ENCODE measurements at regions not wholly inside any gene's neighbourhood (a gene's known extent, or its start where the extent isn't known, plus 50 kb on each side); places are given as distances from the start of the nearest gene placed in this dataset.

- DNase-seq (ENCODE audit: low spot score) = no peak
- Histone ChIP-seq H2AFZ (ENCODE audit: low read length) (no peak overlapping the region), H3K4me1 (ENCODE audit: insufficient read depth, low read length) (peaks cover 7% of the 10 kb centered on the region; the same call in 1 of the 2 replicates), H3K9ac (ENCODE audit: insufficient read depth, low read depth, low read length) (no peak overlapping the region), H3K27ac (ENCODE audit: extremely low read length, insufficient read depth, low read length) (no peak overlapping the region), H4K20me1 (ENCODE audit: insufficient read depth, low read length) (no peaks in the 10 kb centered on the region), H3K4me3 (replicated peaks in 1 of 3; ENCODE audit: insufficient read depth in 1 of 3, low read depth in 2 of 3, low read length in 3 of 3) (no peak overlapping the region), H3K27me3 (ENCODE audit: control insufficient read depth in 1 of 2, insufficient read depth in 2 of 2, low read length in 2 of 2) (no peaks in the 10 kb centered on the region), H3K4me2 (ENCODE audit: low read depth, low read length) (no peak overlapping the region), H3K79me2 (ENCODE audit: insufficient read depth, low read length) (no peaks in the 10 kb centered on the region), H3K9me3 (ENCODE audit: low read length) (no peaks in the 10 kb centered on the region), H3K36me3 (replicated peaks in 1 of 2; ENCODE audit: control insufficient read depth in 1 of 2, insufficient read depth in 2 of 2, low read length in 2 of 2) (no peaks in the 10 kb centered on the region)
- FAIRE-seq = no peak
- intact Hi-C loops (cut with micrococcal nuclease; ENCODE audit: unreplicated experiment) (no loop called here), in situ Hi-C loops (cut with HindIII; ENCODE audit: extremely low pct_ligation_motif_present, low pct_unique_long_range_greater_than_20kb) (no loop called here)
- no TSS peak for BruUV-seq (replicated peaks)
- ChIA-PET CTCF (ENCODE audit: low intra/inter-chr PET ratio, low total read pairs) (no interaction called here), POLR2A (no interaction called here)
- no peak for TF ChIP-seq RFX3 (CRISPR knock-in tag; IDR thresholded peaks at IDR 0.05)
- TF ChIP-seq NFE2L2 (IDR thresholded peaks at IDR 0.05; ENCODE audit: low read length) = no peak
- TF ChIP-seq MZF1 (CRISPR knock-in tag; IDR thresholded peaks at IDR 0.05; ENCODE audit: borderline replicate concordance) = no peak
- TF ChIP-seq RBM39 (IDR thresholded peaks at IDR 0.05; ENCODE audit: low read depth, low read length, poor library complexity, severe bottlenecking) = no peak
- no peak for TF ChIP-seq ATF7-NPFF (CRISPR knock-in tag; IDR thresholded peaks at IDR 0.05; ENCODE audit: low read depth)
- TF ChIP-seq NFKBIZ (CRISPR knock-in tag; IDR thresholded peaks at IDR 0.05) = no peak
- TF ChIP-seq, protein P1, sequence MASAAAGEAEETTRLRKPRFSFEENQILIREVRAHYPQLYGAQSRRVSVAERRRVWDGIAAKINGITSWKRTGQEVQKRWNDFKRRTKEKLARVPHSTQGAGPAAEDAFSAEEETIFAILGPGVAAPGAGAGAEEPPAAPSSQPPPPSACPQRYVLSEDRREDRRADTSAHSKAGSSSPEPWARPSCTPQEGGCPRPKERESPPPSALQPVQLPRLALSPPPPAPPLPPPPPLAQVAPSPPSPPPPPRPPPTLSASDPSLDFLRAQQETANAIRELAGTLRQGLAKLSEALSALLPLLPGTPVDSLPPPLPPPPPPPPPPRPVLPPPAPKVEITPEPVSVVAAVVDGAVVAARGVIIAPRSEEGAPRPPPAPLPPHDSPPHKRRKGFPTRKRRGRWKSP (CRISPR knock-in tag; IDR thresholded peaks at IDR 0.05) = no peak
- TF ChIP-seq, protein P2, sequence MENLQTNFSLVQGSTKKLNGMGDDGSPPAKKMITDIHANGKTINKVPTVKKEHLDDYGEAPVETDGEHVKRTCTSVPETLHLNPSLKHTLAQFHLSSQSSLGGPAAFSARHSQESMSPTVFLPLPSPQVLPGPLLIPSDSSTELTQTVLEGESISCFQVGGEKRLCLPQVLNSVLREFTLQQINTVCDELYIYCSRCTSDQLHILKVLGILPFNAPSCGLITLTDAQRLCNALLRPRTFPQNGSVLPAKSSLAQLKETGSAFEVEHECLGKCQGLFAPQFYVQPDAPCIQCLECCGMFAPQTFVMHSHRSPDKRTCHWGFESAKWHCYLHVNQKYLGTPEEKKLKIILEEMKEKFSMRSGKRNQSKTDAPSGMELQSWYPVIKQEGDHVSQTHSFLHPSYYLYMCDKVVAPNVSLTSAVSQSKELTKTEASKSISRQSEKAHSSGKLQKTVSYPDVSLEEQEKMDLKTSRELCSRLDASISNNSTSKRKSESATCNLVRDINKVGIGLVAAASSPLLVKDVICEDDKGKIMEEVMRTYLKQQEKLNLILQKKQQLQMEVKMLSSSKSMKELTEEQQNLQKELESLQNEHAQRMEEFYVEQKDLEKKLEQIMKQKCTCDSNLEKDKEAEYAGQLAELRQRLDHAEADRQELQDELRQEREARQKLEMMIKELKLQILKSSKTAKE (CRISPR knock-in tag; IDR thresholded peaks at IDR 0.05; ENCODE audit: borderline replicate concordance) = no peak
- ATAC-seq = no peak
- WGBS (ENCODE audit: low lambda C conversion rate) = 0% methylated on average over 1 of the region's 1 CpG
Measured at GRCh38 chr10:89857431-89858042, 156.1 kb downstream of the KIF20B start.

Data from HepG2 (cell line).